ENCODE measurements at regions not wholly inside any gene's neighbourhood (a gene's known extent, or its start where the extent isn't known, plus 50 kb on each side); places are given as distances from the start of the nearest gene placed in this dataset.

DNA sequence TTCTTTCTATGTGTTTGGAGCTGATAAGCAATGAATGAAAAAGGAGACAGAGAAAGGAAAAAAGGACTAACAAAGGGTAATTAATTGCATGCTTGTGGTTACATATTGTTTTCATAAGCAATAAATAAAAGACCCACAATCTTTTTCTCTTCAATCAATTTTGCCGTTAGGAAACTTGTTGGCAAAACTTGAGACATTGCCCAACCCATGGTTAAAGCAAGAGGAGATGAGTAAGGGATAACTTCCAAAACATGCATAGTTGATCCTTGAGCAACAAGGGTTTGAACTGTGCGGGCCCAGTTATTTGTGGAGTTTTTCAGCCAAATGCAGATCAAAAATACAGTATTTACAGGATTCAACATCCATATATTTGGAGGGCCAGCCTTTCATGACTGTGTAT is 572.4 kb downstream of the AMY1C start:
- H3K4me1 ChIP-seq (ENCODE audit: control insufficient read depth, insufficient read depth, low read length), result no peaks in the 10 kb centered on the region
- in situ Hi-C loops (cut with HindIII; ENCODE audit: low pct_unique_long_range_greater_than_20kb, low sequenced_read_pairs) (no loop called here), intact Hi-C loops (cut with micrococcal nuclease; ENCODE audit: unreplicated experiment) (no loop called here)
- H3K27ac ChIP-seq (ENCODE audit: low read length), result no peak overlapping the region
- ChIA-PET POLR2A (no interaction called here), CTCF (no interaction called here)
- H3K27me3 ChIP-seq (ENCODE audit: control insufficient read depth, insufficient read depth, low read length), result no peaks in the 10 kb centered on the region
- H3K36me3 ChIP-seq (ENCODE audit: control insufficient read depth, insufficient read depth, low read length), result no peaks in the 10 kb centered on the region
- ATAC-seq (no peak), DNase-seq (ENCODE audit: low read depth, low spot score) (no peak)
- H3K9me3 ChIP-seq (ENCODE audit: control insufficient read depth, insufficient read depth, low read depth, low read length), result no peaks in the 10 kb centered on the region
- no peak for TF ChIP-seq TCF7L2 (IDR thresholded peaks at IDR 0.05; ENCODE audit: low read depth, low read length)
- TF ChIP-seq POLR2AphosphoS5 (IDR thresholded peaks at IDR 0.05; ENCODE audit: low read depth, low read length), result no peak
- TF ChIP-seq, protein P1, sequence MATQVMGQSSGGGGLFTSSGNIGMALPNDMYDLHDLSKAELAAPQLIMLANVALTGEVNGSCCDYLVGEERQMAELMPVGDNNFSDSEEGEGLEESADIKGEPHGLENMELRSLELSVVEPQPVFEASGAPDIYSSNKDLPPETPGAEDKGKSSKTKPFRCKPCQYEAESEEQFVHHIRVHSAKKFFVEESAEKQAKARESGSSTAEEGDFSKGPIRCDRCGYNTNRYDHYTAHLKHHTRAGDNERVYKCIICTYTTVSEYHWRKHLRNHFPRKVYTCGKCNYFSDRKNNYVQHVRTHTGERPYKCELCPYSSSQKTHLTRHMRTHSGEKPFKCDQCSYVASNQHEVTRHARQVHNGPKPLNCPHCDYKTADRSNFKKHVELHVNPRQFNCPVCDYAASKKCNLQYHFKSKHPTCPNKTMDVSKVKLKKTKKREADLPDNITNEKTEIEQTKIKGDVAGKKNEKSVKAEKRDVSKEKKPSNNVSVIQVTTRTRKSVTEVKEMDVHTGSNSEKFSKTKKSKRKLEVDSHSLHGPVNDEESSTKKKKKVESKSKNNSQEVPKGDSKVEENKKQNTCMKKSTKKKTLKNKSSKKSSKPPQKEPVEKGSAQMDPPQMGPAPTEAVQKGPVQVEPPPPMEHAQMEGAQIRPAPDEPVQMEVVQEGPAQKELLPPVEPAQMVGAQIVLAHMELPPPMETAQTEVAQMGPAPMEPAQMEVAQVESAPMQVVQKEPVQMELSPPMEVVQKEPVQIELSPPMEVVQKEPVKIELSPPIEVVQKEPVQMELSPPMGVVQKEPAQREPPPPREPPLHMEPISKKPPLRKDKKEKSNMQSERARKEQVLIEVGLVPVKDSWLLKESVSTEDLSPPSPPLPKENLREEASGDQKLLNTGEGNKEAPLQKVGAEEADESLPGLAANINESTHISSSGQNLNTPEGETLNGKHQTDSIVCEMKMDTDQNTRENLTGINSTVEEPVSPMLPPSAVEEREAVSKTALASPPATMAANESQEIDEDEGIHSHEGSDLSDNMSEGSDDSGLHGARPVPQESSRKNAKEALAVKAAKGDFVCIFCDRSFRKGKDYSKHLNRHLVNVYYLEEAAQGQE (IDR thresholded peaks at IDR 0.05; ENCODE audit: insufficient read depth in 1 of 2, low read depth in 2 of 2, low read length in 1 of 2), result no peak
- no TSS peak for BruUV-seq (replicated peaks)
- H3K4me3 ChIP-seq (ENCODE audit: low read depth in 2 of 2, low read length in 2 of 2), result no peak overlapping the region

DNA sequence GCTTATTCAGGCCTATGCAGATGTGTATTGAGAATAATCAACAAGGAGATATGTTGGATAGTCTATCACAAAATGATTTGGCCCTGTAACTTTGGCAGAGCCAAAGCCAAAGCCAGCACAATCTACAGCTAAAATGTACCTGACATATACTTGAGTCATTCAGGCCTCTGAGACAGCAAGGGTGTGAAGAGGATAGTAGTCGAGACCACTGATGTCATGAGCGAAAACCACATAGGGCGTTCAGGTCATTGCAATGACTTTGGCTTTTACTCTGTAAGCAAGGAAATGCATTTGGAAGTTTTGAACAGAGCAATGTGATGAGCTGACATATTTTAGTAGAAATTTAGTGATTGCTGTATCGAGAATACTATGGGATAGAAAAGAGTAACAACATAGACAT is 579.6 kb downstream of the AMY1C start:
- Histone ChIP-seq H3K9me3 (ENCODE audit: control insufficient read depth, insufficient read depth, low read depth, low read length) (no peaks in the 10 kb centered on the region), H3K4me3 (ENCODE audit: low read depth in 2 of 2, low read length in 2 of 2) (no peak overlapping the region), H3K27ac (ENCODE audit: low read length) (no peak overlapping the region), H3K36me3 (ENCODE audit: control insufficient read depth, insufficient read depth, low read length) (no peaks in the 10 kb centered on the region), H3K4me1 (ENCODE audit: control insufficient read depth, insufficient read depth, low read length) (no peaks in the 10 kb centered on the region), H3K27me3 (ENCODE audit: control insufficient read depth, insufficient read depth, low read length) (no peaks in the 10 kb centered on the region)
- POLR2A ChIA-PET, result no interaction called here
- intact Hi-C loops (cut with micrococcal nuclease; ENCODE audit: unreplicated experiment) (no loop called here), in situ Hi-C loops (cut with HindIII; ENCODE audit: low pct_unique_long_range_greater_than_20kb, low sequenced_read_pairs) (no loop called here)
- CTCF ChIA-PET, result no interaction called here
- ATAC-seq (no peak), DNase-seq (ENCODE audit: low read depth, low spot score) (no peak)
- BruUV-seq (replicated peaks), result no TSS peak
- TF ChIP-seq, protein P2, sequence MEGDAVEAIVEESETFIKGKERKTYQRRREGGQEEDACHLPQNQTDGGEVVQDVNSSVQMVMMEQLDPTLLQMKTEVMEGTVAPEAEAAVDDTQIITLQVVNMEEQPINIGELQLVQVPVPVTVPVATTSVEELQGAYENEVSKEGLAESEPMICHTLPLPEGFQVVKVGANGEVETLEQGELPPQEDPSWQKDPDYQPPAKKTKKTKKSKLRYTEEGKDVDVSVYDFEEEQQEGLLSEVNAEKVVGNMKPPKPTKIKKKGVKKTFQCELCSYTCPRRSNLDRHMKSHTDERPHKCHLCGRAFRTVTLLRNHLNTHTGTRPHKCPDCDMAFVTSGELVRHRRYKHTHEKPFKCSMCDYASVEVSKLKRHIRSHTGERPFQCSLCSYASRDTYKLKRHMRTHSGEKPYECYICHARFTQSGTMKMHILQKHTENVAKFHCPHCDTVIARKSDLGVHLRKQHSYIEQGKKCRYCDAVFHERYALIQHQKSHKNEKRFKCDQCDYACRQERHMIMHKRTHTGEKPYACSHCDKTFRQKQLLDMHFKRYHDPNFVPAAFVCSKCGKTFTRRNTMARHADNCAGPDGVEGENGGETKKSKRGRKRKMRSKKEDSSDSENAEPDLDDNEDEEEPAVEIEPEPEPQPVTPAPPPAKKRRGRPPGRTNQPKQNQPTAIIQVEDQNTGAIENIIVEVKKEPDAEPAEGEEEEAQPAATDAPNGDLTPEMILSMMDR (IDR thresholded peaks at IDR 0.05), result no peak
- TF ChIP-seq POLR2AphosphoS5 (IDR thresholded peaks at IDR 0.05; ENCODE audit: low read depth, low read length) (no peak), TCF7L2 (IDR thresholded peaks at IDR 0.05; ENCODE audit: low read depth, low read length) (no peak), SIN3A (IDR thresholded peaks at IDR 0.05; ENCODE audit: borderline replicate concordance, insufficient read depth, low read depth, low read length) (no peak)
- TF ChIP-seq, protein P1 (IDR thresholded peaks at IDR 0.05; ENCODE audit: insufficient read depth in 1 of 2, low read depth in 2 of 2, low read length in 1 of 2), result no peak

All from Panc1 (cell line).